ENCODE measurements at regions not wholly inside any gene's neighbourhood (a gene's known extent, or its start where the extent isn't known, plus 50 kb on each side); places are given as distances from the start of the nearest gene placed in this dataset.

GRCh38 chr10:117938104-117938503, 108.6 kb downstream of the RAB11FIP2 start:
- TF ChIP-seq EZH2 (IDR thresholded peaks at IDR 0.05; ENCODE audit: borderline replicate concordance, low read depth, low read length, severe bottlenecking): no peak
- TF ChIP-seq CTCF (IDR thresholded peaks at IDR 0.05; ENCODE audit: borderline replicate concordance, extremely low read depth, low read length, poor library complexity, severe bottlenecking): no peak
